ENCODE measurements at regions not wholly inside any gene's neighbourhood (a gene's known extent, or its start where the extent isn't known, plus 50 kb on each side); places are given as distances from the start of the nearest gene placed in this dataset.

DNA sequence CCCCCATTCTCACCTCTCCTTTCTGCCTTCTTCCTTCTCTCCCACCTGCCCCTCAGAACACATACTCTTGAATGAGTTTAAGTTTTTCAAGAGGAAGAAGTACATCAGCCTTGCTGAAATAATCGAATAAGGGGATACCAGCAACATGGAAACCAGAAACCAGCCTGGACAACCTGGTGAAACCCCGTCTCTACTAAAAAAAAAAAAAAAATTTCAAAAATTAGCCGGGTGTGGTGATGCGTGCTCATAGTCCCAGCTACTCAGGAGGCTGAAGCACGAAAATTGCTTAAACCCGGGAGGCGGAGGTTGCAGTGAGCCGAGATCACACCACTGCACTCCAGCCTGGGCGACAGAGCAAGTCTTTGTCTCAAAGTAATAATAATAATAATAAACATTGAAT, 75.0 kb upstream of the SLC1A4 start:
- TF ChIP-seq ZNF239 (tag by site-specific recombination; IDR thresholded peaks at IDR 0.05) (no peak), ZNF121 (tag by site-specific recombination; IDR thresholded peaks at IDR 0.05) (no peak)
- TF ChIP-seq, protein P1, sequence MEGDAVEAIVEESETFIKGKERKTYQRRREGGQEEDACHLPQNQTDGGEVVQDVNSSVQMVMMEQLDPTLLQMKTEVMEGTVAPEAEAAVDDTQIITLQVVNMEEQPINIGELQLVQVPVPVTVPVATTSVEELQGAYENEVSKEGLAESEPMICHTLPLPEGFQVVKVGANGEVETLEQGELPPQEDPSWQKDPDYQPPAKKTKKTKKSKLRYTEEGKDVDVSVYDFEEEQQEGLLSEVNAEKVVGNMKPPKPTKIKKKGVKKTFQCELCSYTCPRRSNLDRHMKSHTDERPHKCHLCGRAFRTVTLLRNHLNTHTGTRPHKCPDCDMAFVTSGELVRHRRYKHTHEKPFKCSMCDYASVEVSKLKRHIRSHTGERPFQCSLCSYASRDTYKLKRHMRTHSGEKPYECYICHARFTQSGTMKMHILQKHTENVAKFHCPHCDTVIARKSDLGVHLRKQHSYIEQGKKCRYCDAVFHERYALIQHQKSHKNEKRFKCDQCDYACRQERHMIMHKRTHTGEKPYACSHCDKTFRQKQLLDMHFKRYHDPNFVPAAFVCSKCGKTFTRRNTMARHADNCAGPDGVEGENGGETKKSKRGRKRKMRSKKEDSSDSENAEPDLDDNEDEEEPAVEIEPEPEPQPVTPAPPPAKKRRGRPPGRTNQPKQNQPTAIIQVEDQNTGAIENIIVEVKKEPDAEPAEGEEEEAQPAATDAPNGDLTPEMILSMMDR (tag by site-specific recombination; IDR thresholded peaks at IDR 0.05), result no peak
- TF ChIP-seq, protein P2, sequence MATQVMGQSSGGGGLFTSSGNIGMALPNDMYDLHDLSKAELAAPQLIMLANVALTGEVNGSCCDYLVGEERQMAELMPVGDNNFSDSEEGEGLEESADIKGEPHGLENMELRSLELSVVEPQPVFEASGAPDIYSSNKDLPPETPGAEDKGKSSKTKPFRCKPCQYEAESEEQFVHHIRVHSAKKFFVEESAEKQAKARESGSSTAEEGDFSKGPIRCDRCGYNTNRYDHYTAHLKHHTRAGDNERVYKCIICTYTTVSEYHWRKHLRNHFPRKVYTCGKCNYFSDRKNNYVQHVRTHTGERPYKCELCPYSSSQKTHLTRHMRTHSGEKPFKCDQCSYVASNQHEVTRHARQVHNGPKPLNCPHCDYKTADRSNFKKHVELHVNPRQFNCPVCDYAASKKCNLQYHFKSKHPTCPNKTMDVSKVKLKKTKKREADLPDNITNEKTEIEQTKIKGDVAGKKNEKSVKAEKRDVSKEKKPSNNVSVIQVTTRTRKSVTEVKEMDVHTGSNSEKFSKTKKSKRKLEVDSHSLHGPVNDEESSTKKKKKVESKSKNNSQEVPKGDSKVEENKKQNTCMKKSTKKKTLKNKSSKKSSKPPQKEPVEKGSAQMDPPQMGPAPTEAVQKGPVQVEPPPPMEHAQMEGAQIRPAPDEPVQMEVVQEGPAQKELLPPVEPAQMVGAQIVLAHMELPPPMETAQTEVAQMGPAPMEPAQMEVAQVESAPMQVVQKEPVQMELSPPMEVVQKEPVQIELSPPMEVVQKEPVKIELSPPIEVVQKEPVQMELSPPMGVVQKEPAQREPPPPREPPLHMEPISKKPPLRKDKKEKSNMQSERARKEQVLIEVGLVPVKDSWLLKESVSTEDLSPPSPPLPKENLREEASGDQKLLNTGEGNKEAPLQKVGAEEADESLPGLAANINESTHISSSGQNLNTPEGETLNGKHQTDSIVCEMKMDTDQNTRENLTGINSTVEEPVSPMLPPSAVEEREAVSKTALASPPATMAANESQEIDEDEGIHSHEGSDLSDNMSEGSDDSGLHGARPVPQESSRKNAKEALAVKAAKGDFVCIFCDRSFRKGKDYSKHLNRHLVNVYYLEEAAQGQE (tag by site-specific recombination; IDR thresholded peaks at IDR 0.05), result no peak

All from HEK293 (cell line).